Stimulated activated CD4-positive, alpha-beta T cell treated with anti-CD3 and anti-CD28 coated beads, Interleukin-4, amount 100 ng/mL, for 24 hours (primary cell): ENCODE measurements at regions not wholly inside any gene's neighbourhood (a gene's known extent, or its start where the extent isn't known, plus 50 kb on each side); places are given as distances from the start of the nearest gene placed in this dataset.

Source experiments
- DNase-seq: peaks from one replicate; pipeline ENCODE4 v3.0.0-alpha.2; 2020

DNA sequence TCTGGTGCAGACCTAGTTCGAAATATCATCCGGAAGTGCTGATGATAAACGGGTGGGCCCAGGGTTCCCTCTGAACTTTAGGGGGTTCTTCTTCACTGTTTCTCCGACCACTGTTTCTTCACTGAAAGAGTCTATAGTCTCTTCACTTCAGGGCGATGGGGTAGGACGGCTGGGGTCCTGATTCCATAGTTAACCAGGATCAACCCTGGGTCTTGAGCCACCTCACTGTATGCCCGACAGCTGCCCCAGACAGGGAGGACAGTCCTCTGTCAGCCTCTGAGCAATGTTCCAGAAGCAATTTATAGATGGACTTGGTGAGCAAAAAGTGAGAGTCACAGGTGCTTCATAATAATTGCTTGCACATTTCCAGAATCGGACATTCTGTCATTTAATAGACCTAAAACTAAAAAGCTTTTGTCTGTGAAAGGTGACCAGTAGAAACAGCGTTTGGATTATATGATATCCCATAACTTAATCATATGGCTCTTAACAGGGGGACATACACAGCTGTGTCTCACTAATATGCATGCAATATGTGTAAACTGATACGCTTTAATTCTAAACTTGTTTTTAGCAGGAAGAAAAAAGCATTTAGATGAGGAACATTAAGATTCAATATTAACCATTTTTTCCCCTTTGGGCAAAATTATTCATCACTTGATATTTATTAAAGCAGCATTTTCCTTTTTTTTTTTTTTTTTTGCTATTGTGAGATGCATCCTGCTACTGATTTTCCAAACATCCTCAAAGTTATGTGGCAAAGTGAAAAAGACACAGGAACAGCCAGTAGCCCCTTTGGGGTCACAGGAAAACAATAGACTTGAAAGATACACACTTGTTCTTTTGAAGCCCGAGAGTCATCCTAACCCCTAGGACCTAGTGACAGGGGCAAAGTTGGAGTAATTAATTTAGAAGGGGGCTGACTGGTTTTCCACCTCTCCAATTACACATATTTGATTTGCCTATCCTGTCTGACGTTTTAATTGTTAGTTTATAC, 277.0 kb downstream of the ZNF536 start:
- DNase-seq, result no peak

DNA sequence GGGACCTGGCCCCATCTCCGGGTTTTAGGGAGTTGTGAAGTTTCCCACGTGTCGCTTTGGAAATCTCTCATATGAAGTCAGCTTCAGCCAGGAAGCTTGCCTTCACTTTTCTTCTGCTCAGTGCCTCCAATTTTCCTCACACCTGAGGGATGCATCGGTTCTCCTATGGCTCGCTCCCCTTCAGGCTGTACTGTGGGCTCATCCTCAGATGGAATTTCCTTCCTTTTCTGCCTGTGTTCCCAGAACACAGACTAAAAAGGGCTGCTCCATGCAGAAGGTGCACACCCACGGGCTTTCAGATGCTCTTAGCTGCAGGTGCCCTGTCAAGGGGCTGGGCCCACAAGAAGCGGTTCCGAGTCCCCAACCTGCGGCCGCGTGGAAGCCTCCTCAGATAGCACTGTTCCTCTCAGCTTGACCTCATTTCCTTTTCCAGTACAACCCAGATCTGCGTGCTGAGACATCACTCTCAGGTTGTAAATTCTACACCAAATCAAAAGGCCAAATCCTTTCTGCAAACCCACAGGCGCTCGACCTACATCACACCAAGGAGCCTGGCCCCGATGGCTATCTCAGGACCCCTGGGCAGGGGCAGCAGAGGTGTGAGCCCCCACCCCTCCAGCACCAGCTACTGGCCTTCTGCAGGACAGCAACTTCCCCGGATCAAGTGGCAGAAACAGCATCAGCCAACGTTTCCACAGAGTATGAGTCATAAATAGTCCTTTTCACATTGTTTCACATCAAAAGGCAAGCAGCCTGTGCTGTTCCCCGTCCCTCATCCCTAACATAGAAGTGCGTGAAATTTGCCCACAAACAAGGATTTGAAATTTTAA, 275.9 kb downstream of the ZNF536 start:
- DNase-seq, result no peak

DNA sequence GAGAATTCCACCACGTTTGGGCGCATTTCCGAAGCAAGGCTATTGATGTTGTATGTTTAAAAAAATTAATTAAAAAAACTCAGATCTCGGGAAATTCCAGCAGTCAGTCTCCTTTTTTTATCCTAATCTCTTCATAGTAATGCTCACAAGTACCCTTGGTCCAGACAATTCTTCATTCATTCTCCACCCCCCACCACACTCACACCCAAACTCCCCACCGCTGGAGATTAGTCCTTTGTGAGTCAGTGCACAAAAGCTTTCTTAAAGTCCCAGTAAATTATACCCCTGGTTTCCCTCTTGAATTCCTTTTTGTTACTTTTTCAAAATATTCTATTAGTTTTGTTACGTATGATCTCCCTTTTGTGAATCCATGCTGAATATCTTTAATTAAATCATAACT, 274.6 kb downstream of the ZNF536 start:
- no peak for DNase-seq

DNA sequence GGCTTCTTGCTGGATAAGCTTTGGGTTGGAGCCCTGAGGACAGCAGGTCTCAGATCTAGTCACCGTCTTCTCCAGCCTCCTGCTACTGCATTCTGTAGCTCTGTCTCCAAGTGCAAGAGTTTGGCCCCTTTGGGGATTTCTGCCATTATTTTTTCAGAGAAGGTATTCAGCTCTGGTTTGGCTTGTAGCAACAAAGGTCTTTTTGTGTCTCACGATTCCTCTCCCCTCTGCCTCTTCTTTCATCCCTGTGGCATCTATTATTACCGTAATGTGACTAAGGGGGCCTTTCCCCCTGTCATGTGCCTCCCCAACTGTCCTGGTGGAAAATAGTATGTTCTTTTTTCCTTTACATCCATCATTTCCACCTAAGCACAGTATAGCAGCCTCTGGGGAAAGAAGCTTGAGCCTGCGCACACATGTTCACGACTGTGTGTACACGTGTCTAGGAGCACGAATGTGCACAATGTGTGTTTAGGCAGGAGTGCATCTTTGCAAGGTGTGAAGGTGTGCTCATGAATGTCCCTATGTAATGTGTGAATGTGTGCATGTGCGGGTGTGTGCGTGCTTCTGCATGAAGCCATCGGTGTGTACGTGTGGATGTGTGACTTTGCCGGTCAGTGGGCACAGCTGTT, 273.9 kb downstream of the ZNF536 start:
- no peak for DNase-seq

DNA sequence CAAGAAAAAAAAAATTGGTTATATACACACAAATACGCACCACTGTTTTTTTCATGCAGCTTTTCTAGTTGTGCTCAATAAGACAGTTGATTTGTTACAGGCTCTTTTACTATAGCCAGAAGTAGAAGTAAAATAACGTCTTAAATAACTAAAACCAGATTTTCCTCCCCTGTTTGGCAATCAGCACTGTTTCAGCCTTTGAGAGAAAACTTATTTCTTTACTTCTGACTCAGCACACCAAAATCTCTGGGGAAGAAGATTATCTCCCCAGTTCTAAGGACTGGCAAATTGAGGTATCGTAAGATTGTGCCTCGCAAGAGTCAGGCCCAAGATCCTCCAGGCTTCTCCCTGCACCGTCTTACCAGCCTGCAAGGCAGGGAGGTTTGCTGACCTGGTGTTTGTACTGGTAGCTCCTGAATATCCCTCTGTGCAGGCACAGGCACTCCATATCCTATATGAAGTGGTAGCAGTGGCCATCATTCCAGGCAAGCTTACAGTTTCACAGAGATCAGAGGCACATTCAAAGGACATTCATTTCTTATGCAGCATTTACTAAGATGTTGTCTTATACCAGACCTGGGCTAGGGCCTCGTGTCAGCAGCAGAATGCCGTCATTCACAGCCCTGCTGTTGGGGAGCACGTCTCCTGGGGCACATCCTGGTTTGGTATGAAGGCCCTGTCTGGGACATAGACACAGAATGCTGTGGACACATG, 268.2 kb downstream of the ZNF536 start:
- no peak for DNase-seq

DNA sequence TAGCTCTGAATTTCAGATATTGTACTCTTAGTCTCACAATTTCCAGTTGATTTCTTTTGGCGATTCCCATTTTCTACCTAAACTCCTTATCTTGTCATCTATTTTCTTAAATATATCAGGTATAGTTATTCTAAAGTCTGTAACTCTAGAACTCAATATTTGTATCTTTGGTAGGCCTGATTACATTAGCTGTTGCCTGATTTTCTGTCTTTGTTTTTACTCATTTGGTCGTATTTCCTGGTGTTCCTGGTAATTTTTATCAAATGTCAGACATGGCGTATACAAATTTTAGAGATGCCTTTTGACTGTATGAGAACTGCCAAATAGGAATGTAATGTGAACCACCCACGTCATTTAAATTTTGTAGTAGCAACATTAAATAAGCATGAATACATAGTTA, 266.7 kb downstream of the ZNF536 start:
- no peak for DNase-seq

DNA sequence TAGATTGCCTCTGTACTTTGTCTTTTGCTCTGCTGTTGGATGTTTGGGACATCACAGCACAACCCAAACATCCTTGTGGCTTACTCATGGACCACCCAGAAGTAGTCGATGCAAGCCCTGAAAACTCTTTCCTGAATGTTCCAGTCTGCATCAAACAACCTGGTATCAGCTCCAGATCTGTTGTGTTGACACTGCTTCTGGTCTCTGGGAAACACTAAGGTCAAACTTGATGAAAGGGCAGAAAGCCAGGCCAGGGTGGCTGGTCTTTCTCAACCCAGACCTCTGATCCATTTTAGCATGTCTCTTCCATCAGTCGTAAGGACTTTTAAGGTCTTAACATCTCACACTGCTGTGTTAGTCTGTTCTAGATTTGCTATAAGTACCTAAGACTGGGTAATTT, 265.7 kb downstream of the ZNF536 start:
- DNase-seq, result no peak

DNA sequence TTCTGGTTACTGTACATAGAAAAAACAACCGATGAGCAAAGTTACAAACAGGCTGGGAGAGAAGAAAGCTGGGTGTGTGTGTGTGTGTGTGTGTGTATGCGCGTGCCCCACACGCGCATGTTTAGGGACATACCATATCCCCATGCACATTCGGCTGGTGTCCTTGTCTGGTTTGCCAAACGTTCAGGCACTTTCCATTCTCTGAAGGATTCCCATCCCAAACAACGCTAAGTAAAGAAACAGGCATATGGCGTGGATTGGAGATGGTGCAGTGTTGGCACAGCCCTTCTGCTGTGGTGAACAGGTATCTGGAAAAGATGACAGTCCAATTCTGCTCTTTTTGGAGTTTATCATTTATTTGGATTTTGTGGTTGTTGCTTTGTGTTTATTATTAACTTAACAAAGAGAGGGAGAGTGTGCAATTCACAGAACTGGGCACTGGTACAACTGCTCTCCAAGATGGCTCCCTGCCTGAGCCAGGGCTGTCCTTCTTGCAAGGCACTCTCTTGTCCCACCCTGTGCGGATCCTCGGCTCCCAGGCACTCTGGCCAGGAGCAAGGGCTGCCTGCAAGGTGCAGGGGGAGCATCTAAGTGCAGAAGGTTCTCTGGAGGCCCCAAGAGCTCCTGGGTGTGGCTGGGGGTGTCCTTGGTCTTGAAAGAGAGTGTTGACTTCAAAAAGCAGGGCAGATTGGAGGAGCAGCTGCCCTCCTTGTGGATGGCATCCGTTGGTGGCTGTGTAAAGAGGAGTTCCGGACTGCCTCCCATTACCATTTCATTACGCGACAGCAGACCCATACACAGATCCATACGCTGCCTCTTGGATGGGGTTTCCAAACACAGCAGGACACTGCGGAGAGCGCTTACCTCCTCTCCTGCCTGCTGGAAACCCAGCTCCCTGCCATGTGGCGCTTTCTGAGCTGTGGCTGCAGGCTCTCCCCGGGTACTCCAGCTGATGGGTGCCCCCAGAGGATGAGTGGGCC, 263.1 kb downstream of the ZNF536 start:
- no peak for DNase-seq

DNA sequence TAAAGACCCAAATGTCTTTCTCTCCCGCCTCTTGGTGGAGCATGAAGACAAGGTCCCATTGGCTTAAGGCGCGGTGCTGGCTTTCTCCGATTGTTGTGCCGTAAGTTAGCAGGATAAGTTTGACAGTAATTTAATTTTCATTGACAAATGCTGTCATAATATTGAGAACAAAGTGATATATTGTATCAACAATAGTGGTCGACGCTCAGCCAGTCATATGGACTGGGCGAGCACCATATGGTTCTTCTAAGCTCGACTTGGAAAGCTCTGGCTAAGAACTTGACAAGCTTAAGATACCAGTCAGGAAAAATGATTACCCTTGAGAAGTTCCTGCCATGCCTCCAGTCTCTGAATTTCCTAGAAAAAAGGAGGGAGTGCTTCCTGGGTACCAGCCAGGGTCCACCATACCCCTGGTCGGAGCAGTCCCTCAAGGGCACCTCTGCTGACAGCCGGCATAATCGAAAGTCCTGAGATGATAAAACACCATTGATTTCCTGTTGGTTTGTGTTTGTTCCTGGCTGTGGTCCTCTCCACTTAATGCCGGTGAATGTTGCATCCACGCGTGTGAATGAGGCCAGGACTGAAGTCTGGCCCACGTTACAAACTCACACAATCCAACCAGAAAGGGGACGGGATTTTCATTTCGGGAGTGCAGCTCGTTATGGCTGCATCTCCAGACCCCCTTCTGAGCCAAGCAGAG, 262.1 kb downstream of the ZNF536 start:
- no peak for DNase-seq

DNA sequence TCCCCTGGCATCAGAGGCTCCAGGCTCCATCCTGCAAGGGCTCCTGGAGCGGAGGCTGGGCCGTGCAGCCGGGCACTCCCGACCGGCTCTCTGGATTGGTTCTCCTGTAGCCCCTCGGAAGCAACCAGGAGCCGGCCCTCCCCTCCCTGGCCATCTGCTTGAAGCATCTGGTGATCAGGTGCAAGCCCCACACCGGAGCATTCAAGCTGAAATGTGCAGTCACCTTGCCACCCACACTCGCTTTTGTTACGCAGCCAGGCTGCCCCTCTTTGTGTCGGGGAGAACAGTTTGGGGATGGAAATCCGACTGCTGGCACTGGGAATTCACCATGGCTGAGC, 258.8 kb downstream of the ZNF536 start:
- no peak for DNase-seq

DNA sequence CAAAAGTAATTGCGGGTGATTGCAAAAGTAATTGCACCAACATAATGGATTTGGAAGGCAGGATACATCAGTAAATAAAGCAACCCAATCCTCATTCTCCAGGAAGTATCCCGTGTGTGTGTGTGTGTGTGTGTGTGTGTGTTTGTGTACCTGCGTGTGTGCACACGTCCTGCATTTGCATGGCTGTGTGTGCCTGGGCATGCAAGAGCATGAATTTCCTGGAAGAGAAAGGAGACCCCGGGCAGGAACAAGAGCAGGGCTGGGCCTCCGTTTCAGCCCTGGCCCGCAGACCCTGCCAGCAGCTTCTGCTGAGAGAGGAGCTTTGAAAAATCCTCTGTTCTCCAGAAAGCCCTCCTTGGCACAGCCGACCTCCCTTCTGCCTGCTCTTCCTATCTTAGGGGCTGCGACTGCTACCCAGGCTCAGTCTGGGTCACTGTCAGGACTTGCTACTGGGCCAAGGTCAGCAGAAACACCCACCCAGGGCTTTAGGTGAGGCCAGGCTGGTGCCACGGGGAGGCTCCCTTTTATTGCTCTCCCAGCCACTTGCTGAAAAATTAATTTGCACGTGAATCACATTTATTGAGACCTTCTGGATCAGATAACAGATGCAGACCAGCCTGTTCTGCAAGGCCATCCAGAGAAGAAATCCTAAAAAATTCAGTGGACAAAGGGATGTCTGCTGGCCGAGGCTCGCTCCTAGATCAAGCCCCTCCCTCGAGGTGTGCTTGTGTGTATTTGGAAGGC, 258.3 kb downstream of the ZNF536 start:
- no peak for DNase-seq

DNA sequence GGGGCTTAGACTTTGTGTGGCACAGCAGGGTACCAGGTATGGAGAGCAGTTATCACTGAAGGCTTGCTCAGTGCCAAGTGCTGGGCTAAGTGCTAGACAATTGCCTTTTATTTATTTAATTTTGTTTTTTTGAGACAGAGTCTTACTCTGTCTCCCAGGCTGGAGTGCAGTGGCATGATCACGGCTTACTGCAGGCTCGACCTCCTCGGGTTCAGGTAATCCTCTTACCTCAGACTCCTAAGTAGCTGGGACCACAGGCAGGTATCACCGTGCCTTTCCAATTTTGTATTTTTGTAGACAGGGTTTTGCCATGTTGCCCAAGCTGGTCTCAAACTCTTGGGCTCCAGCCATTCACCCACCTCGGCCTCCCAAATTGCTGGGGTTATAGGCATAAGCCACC, 256.9 kb downstream of the ZNF536 start:
- DNase-seq, result no peak

DNA sequence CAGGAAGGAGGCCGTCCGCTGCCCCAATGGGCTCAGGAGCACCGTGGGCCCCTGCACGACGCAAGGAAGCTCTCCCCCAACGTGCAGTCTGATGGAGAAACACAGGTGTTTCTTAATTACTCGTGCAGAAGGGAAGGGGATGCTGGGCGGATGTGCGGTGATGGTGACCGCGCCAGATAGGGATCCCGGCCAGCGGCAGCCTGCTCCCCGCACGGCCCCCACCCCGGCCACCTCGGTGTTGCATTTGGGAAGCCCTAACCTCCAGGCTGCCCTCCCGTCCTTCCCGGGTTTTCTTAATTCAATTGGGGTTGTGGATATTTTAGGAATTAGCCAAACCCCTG, 254.4 kb downstream of the ZNF536 start:
- DNase-seq, result no peak

DNA sequence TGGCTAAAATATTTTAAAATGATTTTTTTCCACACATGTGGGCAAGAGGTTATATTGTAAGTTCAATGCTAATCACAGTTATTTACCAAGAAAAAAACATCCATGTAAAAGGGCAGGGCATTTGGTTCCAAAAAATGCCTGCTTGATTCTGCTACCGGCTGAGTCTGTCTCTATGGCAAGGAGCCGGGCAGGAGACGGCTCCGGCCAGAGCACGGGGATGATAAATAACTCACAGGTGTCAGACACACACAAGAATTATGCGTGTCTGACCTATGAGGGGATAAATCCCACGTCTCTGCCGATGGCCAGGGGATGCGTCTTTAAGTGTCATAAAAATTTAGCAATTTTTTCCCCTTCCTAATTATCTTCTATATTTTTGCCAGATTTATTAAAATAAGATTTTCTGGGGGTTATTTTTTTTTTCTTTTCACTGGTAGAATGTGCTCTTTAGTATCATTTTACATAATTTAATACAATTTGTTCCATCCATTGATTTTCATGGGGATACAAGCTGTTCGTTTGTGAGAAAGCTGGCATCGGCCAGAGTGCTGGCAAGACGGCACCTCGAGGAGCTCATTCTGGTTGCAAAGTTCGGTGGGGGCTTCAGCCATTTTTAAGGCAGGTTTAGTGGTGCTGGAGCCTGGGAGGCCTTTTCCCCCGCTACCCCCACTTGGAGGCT, 253.9 kb downstream of the ZNF536 start:
- no peak for DNase-seq

DNA sequence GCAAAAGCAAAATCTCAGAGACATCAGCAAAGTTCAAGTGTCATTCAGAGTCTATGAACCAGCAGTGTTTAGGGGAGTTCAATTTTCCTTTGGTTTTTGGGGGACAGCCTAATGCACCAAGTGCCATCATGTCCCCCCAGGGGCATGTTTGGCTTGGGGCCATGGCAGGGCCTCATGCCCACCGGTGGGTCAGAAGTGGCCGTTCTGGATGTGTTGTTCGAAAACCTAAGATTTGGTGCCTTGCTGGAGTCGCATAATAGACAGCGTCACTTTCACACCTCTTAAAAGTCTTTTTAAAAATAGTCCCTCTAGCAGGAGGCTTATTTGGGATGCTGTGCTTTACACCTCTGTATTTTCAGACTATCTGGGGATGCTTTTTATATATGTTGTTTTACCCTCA, 250.1 kb downstream of the ZNF536 start:
- no peak for DNase-seq

DNA sequence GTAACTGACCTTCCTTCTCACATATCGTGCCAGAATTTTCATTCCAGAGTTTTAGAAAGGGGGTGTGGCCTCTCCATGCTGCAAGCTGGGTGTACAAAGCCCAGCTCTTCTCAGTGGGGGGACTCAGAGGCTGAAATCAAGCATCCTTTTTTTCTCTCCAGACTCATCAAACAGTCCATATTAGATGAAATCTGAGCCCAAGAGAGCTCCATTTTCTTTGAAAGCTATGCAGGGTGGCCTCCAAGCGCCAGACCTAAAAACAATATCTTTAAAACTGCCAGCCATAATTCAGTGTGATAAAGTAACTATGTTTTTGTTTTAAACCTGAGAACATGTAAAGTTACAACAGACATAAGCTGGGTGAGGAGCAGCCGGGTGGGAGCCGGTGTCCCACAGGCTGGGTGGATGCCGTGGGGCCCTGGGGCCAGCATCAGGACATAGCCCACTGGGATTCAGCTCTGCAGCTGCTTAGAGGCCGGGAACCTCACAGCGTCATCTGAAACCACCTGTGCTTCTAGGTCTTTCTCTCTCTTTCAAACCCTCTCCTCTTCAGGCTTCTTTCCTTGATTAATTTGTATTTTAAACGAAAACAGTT, 249.2 kb downstream of the ZNF536 start:
- DNase-seq, result no peak

DNA sequence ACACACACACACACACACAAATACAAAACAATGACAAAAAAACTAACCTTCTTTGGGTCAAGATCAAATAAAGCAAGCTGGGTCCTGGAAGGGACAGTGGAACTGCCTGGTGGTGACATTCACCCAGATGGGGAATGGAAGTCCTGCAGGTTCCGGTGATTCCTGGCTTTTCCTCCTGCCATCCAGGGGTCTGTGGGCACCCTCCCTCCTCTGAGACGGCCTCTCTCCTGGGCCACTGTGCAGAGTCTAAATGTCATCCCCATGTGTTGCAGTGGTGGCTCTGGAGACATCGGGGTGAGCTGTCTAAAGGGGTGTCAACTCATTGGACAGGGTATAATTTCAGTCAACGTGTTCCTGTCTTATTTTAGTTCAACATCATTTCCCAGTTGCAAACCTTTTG, 248.2 kb downstream of the ZNF536 start:
- DNase-seq, result no peak

DNA sequence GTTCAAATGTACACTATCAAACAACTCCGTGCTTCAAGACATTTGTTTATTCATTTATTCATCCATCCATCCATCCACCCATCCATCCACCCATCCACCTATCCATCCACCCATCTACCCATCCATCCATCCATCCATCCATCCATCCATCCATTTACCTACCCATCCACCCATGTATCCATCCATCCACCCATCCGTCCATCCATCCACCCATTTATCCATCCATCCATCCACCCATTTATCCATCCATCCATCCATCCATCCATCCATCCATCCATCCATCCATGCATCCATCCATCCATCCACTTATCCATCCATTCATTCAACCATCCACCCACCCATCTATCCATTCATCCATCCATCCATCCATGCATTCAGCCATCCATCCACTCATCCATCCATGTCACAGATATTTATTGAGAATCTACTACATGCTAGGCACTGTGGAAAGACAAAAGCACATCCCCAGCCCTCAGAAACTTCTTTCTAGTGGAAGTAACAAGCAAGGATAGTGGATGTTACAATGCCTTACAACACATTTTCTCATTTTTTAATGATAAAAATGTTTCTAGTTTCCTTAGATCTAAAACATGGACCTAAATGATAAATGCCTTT, 237.6 kb downstream of the ZNF536 start:
- no peak for DNase-seq

DNA sequence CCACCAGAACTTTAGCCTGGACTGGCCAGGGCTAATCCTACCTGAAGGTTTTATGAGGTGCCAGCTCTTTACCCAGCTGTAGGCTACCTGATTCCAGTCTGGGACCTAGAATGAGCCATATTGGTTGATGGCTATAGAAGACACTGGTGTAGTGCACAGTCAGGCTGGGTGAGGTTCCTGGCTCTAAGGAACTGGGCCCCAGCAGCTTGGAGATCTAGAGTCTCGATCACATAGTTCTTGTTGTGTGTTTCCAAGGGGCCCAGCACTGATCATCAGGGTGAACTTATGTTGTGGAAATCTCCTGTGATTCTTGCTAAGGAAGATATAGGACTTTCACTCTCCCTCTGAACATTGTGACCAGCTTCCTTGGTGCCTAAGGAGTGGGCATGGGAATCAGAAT, 236.3 kb downstream of the ZNF536 start:
- DNase-seq, result no peak
